Kidney (tissue), 13 donors: ENCODE measurements at regions not wholly inside any gene's neighbourhood (a gene's known extent, or its start where the extent isn't known, plus 50 kb on each side); places are given as distances from the start of the nearest gene placed in this dataset.

Experiments
- DNase-seq, 5 donors: peaks; one replicate each; pipeline ENCODE4 v3.0.0-alpha.2; 2013 to 2020
- FAIRE-seq: peaks from 2 replicates; lab custom pipeline; 2012; peaks lifted over from hg19 to GRCh38; lab: Jason Lieb, UNC
- H3K27ac ChIP-seq, 2 donors: one replicate each; pipeline ENCODE4 v1.7.0; 2013; ENCODE audit warnings: low read depth in 2 of 2, low read length in 2 of 2, inconsistent platforms in 1 of 2
- H3K27me3 ChIP-seq: one replicate; pipeline ENCODE4 v1.7.1; 2013; ENCODE audit warnings: low read length, inconsistent platforms; ENCODE audit not compliant: control insufficient read depth, insufficient read depth
- H3K36me3 ChIP-seq, 3 donors: one replicate each; pipeline versions ENCODE4 v1.7.0 to v1.7.1; 2013; ENCODE audit warnings: low read length in 3 of 3, control low read depth in 1 of 3, inconsistent platforms in 1 of 3; ENCODE audit not compliant: insufficient read depth in 3 of 3, control insufficient read depth in 2 of 3
- H3K4me1 ChIP-seq, 3 donors: one replicate each; pipeline versions ENCODE4 v1.7.0 to v1.7.1; 2013; ENCODE audit warnings: low read length in 3 of 3, inconsistent platforms in 1 of 3, low read depth in 1 of 3; ENCODE audit not compliant: control insufficient read depth in 2 of 3, insufficient read depth in 2 of 3
- H3K4me3 ChIP-seq, 3 donors: one replicate each; pipeline versions ENCODE4 v1.7.0 to v1.8.1; 2013; ENCODE audit warnings: low read length in 3 of 3, control low read depth in 1 of 3, inconsistent platforms in 1 of 3
- H3K9ac ChIP-seq, 3 donors: one replicate each; pipeline versions ENCODE4 v1.7.0 to v1.7.1; 2013; ENCODE audit warnings: low read length in 3 of 3, control low read depth in 1 of 3, inconsistent platforms in 1 of 3
- H3K9me3 ChIP-seq, 3 donors: one replicate each; pipeline versions ENCODE4 v1.7.0 to v1.7.1; 2013; ENCODE audit warnings: low read length in 3 of 3, control low read depth in 1 of 3, inconsistent platforms in 1 of 3; ENCODE audit not compliant: control insufficient read depth in 2 of 3, insufficient read depth in 1 of 3
- CTCF ChIP-seq: IDR thresholded peaks from 3 replicates; pipeline ENCODE4 v1.5.1; 2012; ENCODE audit warnings: mild to moderate bottlenecking, moderate library complexity, borderline replicate concordance; ENCODE audit not compliant: insufficient read depth; ENCODE audit errors: extremely low read depth
- intact Hi-C: fragments of 100-400 bp; cut with DNase I; formaldehyde crosslinking; loops from one replicate; pipeline ENCODE4 v1.11.1; 2022
- donor health status: control.
- donor health status: control.
- donor health status: control.
- donor health status: control.
- donor health status: control.
- donor health status: DM: yes; HTN: yes; CAD: no.
- donor health status: Normal renal cell carcinoma (clear cell type).

GRCh38 chr2:8455236-8456150 lies 226.4 kb upstream of the ID2 start:
- Histone ChIP-seq H3K27ac (no peak overlapping the region), H3K4me3 (peak overlapping the region in 1 of 3 donors; percentile 30), H3K9ac (no peak overlapping the region), H3K4me1 (no peaks in the 10 kb centered on the region), H3K27me3 (no peaks in the 10 kb centered on the region), H3K9me3 (no peaks in the 10 kb centered on the region), H3K36me3 (no peaks in the 10 kb centered on the region)
- no peak for DNase-seq
- TF ChIP-seq CTCF, result no peak
- FAIRE-seq, result no peak
- intact Hi-C loops, result no loop called here

GRCh38 chr2:8456151-8457091 lies 225.4 kb upstream of the ID2 start:
- intact Hi-C loops, result no loop called here
- H3K27me3 ChIP-seq, result no peaks in the 10 kb centered on the region
- TF ChIP-seq CTCF, result no peak
- no peak for FAIRE-seq
- peak overlapping the region in 1 of 3 donors; percentile 30 for H3K4me3 ChIP-seq
- H3K36me3 ChIP-seq, result no peaks in the 10 kb centered on the region
- H3K4me1 ChIP-seq, result no peaks in the 10 kb centered on the region
- no peak overlapping the region for H3K9ac ChIP-seq
- H3K27ac ChIP-seq, result no peak overlapping the region
- no peaks in the 10 kb centered on the region for H3K9me3 ChIP-seq
- DNase-seq, result no peak

GRCh38 chr2:8457092-8457481 lies 224.8 kb upstream of the ID2 start:
- Histone ChIP-seq H3K4me3 (peak overlapping the region in 1 of 3 donors; percentile 43), H3K27me3 (no peaks in the 10 kb centered on the region), H3K9me3 (no peaks in the 10 kb centered on the region), H3K36me3 (no peaks in the 10 kb centered on the region), H3K4me1 (no peaks in the 10 kb centered on the region), H3K27ac (no peak overlapping the region), H3K9ac (peak overlapping the region in 1 of 3 donors; percentile 46)
- peak in 2 of 5 donors; percentile 44 to 79 for DNase-seq
- no peak for TF ChIP-seq CTCF
- intact Hi-C loops, result no loop called here
- no peak for FAIRE-seq
